Ascending aorta (tissue), 2 donors: ENCODE measurements at regions not wholly inside any gene's neighbourhood (a gene's known extent, or its start where the extent isn't known, plus 50 kb on each side); places are given as distances from the start of the nearest gene placed in this dataset.

ENCODE experiments used
- DNase-seq, 2 donors: peaks; one replicate each; pipeline ENCODE4 v3.0.0-alpha.2; 2019; ENCODE audit warnings: low spot score in 2 of 2
- H3K27ac ChIP-seq, 2 donors: fragments of 200-600 bp; sonication (generic); one replicate each; pipeline ENCODE4 v1.5.1; 2016 to 2017; ENCODE audit warnings: mild to moderate bottlenecking in 1 of 2
- H3K27me3 ChIP-seq: fragments of 200-600 bp; sonication (generic); one replicate; pipeline ENCODE4 v1.5.1; 2017
- H3K36me3 ChIP-seq, 2 donors: fragments of 200-600 bp; sonication (generic); one replicate each; pipeline ENCODE4 v1.5.1; 2016
- H3K4me1 ChIP-seq, 2 donors: fragments of 200-600 bp; sonication (generic); one replicate each; pipeline ENCODE4 v1.5.1; 2016 to 2017; ENCODE audit warnings: mild to moderate bottlenecking in 1 of 2
- H3K4me3 ChIP-seq, 2 donors: fragments of 200-600 bp; sonication (generic); one replicate each; pipeline ENCODE4 v1.5.1; 2016 to 2017; ENCODE audit warnings: mild to moderate bottlenecking in 1 of 2
- H3K9me3 ChIP-seq, 2 donors: fragments of 200-600 bp; sonication (generic); one replicate each; pipeline ENCODE4 v1.5.1; 2016
- intact Hi-C: fragments of 100-400 bp; cut with DNase I; formaldehyde crosslinking; loops from one replicate; pipeline ENCODE4 v1.15.1; 2023
- TF ChIP-seq, protein P1 (sequence below), 3 experiments: fragments of 200-600 bp in 2 of 3; fragments of 450-650 bp in 1 of 3; sonication (generic) in 2 of 3; IDR thresholded peaks; one replicate each; pipeline ENCODE4 v1.5.1; 2016 to 2019; ENCODE audit warnings: antibody characterized with exemption in 3 of 3, mild to moderate bottlenecking in 1 of 3, moderate library complexity in 1 of 3

DNA sequence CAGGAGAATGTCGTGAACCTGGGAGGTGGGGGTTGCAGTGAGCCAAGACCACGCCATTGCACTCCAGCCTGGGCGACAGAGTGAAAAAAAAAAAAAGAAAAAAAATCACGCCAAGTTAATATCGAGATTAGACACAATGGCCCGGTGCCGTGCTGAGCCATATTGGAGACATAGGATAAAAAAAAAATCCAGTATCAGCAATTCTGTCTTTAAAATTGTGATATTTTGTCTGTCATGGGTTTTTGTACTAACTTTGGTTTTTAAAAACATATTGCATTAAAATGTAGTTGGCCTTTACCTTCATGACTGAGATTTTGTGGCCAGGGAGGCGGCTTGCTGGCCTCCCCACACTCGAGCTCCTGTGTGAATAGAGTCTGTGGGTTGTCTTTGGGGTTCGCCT lies 62.8 kb upstream of the PITRM1 start:
- no peak for DNase-seq
- Histone ChIP-seq H3K36me3 (no peaks in the 10 kb centered on the region), H3K9me3 (no peaks in the 10 kb centered on the region), H3K27me3 (no peaks in the 10 kb centered on the region), H3K4me3 (no peak overlapping the region), H3K27ac (no peak overlapping the region), H3K4me1 (peaks cover 0 to 16% of the 10 kb centered on the region in 2 donors)
- TF ChIP-seq, protein P1, sequence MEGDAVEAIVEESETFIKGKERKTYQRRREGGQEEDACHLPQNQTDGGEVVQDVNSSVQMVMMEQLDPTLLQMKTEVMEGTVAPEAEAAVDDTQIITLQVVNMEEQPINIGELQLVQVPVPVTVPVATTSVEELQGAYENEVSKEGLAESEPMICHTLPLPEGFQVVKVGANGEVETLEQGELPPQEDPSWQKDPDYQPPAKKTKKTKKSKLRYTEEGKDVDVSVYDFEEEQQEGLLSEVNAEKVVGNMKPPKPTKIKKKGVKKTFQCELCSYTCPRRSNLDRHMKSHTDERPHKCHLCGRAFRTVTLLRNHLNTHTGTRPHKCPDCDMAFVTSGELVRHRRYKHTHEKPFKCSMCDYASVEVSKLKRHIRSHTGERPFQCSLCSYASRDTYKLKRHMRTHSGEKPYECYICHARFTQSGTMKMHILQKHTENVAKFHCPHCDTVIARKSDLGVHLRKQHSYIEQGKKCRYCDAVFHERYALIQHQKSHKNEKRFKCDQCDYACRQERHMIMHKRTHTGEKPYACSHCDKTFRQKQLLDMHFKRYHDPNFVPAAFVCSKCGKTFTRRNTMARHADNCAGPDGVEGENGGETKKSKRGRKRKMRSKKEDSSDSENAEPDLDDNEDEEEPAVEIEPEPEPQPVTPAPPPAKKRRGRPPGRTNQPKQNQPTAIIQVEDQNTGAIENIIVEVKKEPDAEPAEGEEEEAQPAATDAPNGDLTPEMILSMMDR (IDR thresholded peaks at IDR 0.05) = no peak
- intact Hi-C loops = loop anchor here (5.0 to 10.0 kb wide), 4 partner anchors 217 to 1109 kb away; no protein-coding TSS in a partner anchor

GRCh38 chr10:3233486-3233990 lies 61.0 kb upstream of the PITRM1 start:
- H3K4me3 ChIP-seq = no peak overlapping the region
- no peaks in the 10 kb centered on the region for H3K36me3 ChIP-seq
- H3K27me3 ChIP-seq = no peaks in the 10 kb centered on the region
- no peaks in the 10 kb centered on the region for H3K9me3 ChIP-seq
- intact Hi-C loops = loop anchor here (5.0 to 10.0 kb wide), 6 partner anchors 524 to 1534 kb away; no protein-coding TSS in a partner anchor
- peaks cover 0 to 9% of the 10 kb centered on the region in 2 donors for H3K4me1 ChIP-seq
- H3K27ac ChIP-seq = no peak overlapping the region
- TF ChIP-seq, protein P1 (IDR thresholded peaks at IDR 0.05) = no peak
- no peak for DNase-seq

GRCh38 chr10:3231951-3232730 lies 59.6 kb upstream of the PITRM1 start:
- H3K27ac ChIP-seq = peak overlapping the region; percentile 79 to 86
- intact Hi-C loops = loop anchor here (5.0 to 10.0 kb wide), 6 partner anchors 525 to 1535 kb away; no protein-coding TSS in a partner anchor
- TF ChIP-seq, protein P1 (IDR thresholded peaks at IDR 0.05) = peak in 2 of 3 experiments; percentile 46 to 53
- H3K27me3 ChIP-seq = no peaks in the 10 kb centered on the region
- DNase-seq = peak in 1 of 2 donors; percentile 78
- no peaks in the 10 kb centered on the region for H3K36me3 ChIP-seq
- peaks cover 0 to 19% of the 10 kb centered on the region in 2 donors for H3K4me1 ChIP-seq
- H3K9me3 ChIP-seq = no peaks in the 10 kb centered on the region
- H3K4me3 ChIP-seq = no peak overlapping the region

GRCh38 chr10:3229815-3230214 lies 57.2 kb upstream of the PITRM1 start:
- H3K4me1 ChIP-seq = peaks cover 0 to 24% of the 10 kb centered on the region in 2 donors
- H3K9me3 ChIP-seq = no peaks in the 10 kb centered on the region
- no peak for DNase-seq
- intact Hi-C loops = loop anchor here (5.0 to 10.0 kb wide), 7 partner anchors 527 to 1537 kb away; no protein-coding TSS in a partner anchor
- H3K4me3 ChIP-seq = no peak overlapping the region
- no peaks in the 10 kb centered on the region for H3K36me3 ChIP-seq
- TF ChIP-seq, protein P1 (IDR thresholded peaks at IDR 0.05) = no peak
- H3K27ac ChIP-seq = peak overlapping the region in 1 of 2 donors; percentile 19
- no peaks in the 10 kb centered on the region for H3K27me3 ChIP-seq

DNA sequence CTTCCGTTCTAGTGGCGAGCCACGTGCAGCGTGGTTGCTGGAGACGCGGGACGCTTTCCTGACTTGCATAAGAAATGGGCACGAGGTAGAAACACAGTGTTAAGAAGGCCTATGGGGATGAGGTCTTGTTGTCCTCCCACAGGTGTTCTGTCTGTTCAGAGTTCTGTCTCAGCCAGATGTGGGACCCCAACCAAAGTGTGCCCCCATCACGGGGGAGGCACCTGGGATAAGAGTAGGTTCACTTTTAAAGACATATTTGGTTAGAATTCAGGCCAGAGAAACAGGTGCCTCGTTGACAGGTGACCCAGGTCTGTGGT lies 56.0 kb upstream of the PITRM1 start:
- TF ChIP-seq, protein P1 (IDR thresholded peaks at IDR 0.05) = no peak
- no peak overlapping the region for H3K4me3 ChIP-seq
- H3K27ac ChIP-seq = peak overlapping the region; percentile 37 to 60
- H3K36me3 ChIP-seq = no peaks in the 10 kb centered on the region
- no peaks in the 10 kb centered on the region for H3K27me3 ChIP-seq
- no peaks in the 10 kb centered on the region for H3K9me3 ChIP-seq
- DNase-seq = no peak
- intact Hi-C loops = loop anchor here (5.0 kb wide), 1 partner anchor 1014 kb away; no protein-coding TSS in a partner anchor
- H3K4me1 ChIP-seq = peaks cover 0 to 24% of the 10 kb centered on the region in 2 donors
